ENCODE measurements at regions not wholly inside any gene's neighbourhood (a gene's known extent, or its start where the extent isn't known, plus 50 kb on each side); places are given as distances from the start of the nearest gene placed in this dataset.

- H3K27me3 ChIP-seq (ENCODE audit: low read depth, low read length): no peaks in the 10 kb centered on the region
- no peaks in the 10 kb centered on the region for H3K9me3 ChIP-seq (ENCODE audit: insufficient read depth, low read length)
- no peak overlapping the region for H3K4me3 ChIP-seq (ENCODE audit: low read length)
- no peaks in the 10 kb centered on the region for H3K4me1 ChIP-seq (ENCODE audit: low read length)
- no peaks in the 10 kb centered on the region for H3K79me2 ChIP-seq (ENCODE audit: low read length)
- H2AFZ ChIP-seq (ENCODE audit: low read depth, low read length): no peak overlapping the region
- TF ChIP-seq CTCF (IDR thresholded peaks at IDR 0.05; ENCODE audit: low read depth, low read length) (no peak), EZH2phosphoT487 (IDR thresholded peaks at IDR 0.05; ENCODE audit: low read depth) (no peak)
- no peak overlapping the region for H3K4me2 ChIP-seq (ENCODE audit: low read length)
- H4K20me1 ChIP-seq (ENCODE audit: insufficient read depth, low read length): no peaks in the 10 kb centered on the region
- no peaks in the 10 kb centered on the region for H3K36me3 ChIP-seq (replicated peaks; ENCODE audit: low read depth, low read length)
- H3K27ac ChIP-seq (ENCODE audit: low read length): no peak overlapping the region
- no peak overlapping the region for H3K9ac ChIP-seq (ENCODE audit: low read length)
These were observed 80.8 kb upstream of the EYS start for GRCh38 chr6:65787787-65788186.

- no peak for TF ChIP-seq EZH2phosphoT487 (IDR thresholded peaks at IDR 0.05; ENCODE audit: low read depth)
- no peak for TF ChIP-seq CTCF (IDR thresholded peaks at IDR 0.05; ENCODE audit: low read depth, low read length)
- no peak overlapping the region for H3K9ac ChIP-seq (ENCODE audit: low read length)
- H3K27ac ChIP-seq (ENCODE audit: low read length): no peak overlapping the region
- no peak overlapping the region for H2AFZ ChIP-seq (ENCODE audit: low read depth, low read length)
- H3K79me2 ChIP-seq (ENCODE audit: low read length): no peaks in the 10 kb centered on the region
- H3K4me3 ChIP-seq (ENCODE audit: low read length): no peak overlapping the region
- H3K9me3 ChIP-seq (ENCODE audit: insufficient read depth, low read length): no peaks in the 10 kb centered on the region
- no peaks in the 10 kb centered on the region for H4K20me1 ChIP-seq (ENCODE audit: insufficient read depth, low read length)
- no peak overlapping the region for H3K4me2 ChIP-seq (ENCODE audit: low read length)
- no peaks in the 10 kb centered on the region for H3K4me1 ChIP-seq (ENCODE audit: low read length)
- no peaks in the 10 kb centered on the region for H3K27me3 ChIP-seq (ENCODE audit: low read depth, low read length)
- H3K36me3 ChIP-seq (replicated peaks; ENCODE audit: low read depth, low read length): no peaks in the 10 kb centered on the region
These were observed 79.8 kb upstream of the EYS start for GRCh38 chr6:65786815-65787214.

- Histone ChIP-seq H3K4me1 (ENCODE audit: low read length) (no peaks in the 10 kb centered on the region), H3K27me3 (ENCODE audit: low read depth, low read length) (no peaks in the 10 kb centered on the region), H3K79me2 (ENCODE audit: low read length) (no peaks in the 10 kb centered on the region), H4K20me1 (ENCODE audit: insufficient read depth, low read length) (no peaks in the 10 kb centered on the region), H3K4me2 (ENCODE audit: low read length) (no peak overlapping the region), H3K4me3 (ENCODE audit: low read length) (no peak overlapping the region), H2AFZ (ENCODE audit: low read depth, low read length) (no peak overlapping the region), H3K36me3 (replicated peaks; ENCODE audit: low read depth, low read length) (no peaks in the 10 kb centered on the region), H3K9ac (ENCODE audit: low read length) (no peak overlapping the region), H3K9me3 (ENCODE audit: insufficient read depth, low read length) (no peaks in the 10 kb centered on the region), H3K27ac (ENCODE audit: low read length) (no peak overlapping the region)
- TF ChIP-seq CTCF (IDR thresholded peaks at IDR 0.05; ENCODE audit: low read depth, low read length): no peak
- no peak for TF ChIP-seq EZH2phosphoT487 (IDR thresholded peaks at IDR 0.05; ENCODE audit: low read depth)
These were observed 73.7 kb upstream of the EYS start for GRCh38 chr6:65780691-65781090.

GRCh38 chr6:65776332-65776731, 69.3 kb upstream of the EYS start:
- Histone ChIP-seq H3K4me1 (ENCODE audit: low read length) (no peaks in the 10 kb centered on the region), H3K9ac (ENCODE audit: low read length) (no peak overlapping the region), H3K27ac (ENCODE audit: low read length) (no peak overlapping the region), H3K36me3 (replicated peaks; ENCODE audit: low read depth, low read length) (no peaks in the 10 kb centered on the region), H4K20me1 (ENCODE audit: insufficient read depth, low read length) (no peaks in the 10 kb centered on the region), H3K4me3 (ENCODE audit: low read length) (no peak overlapping the region), H2AFZ (ENCODE audit: low read depth, low read length) (no peak overlapping the region), H3K79me2 (ENCODE audit: low read length) (no peaks in the 10 kb centered on the region), H3K27me3 (ENCODE audit: low read depth, low read length) (no peaks in the 10 kb centered on the region), H3K9me3 (ENCODE audit: insufficient read depth, low read length) (no peaks in the 10 kb centered on the region), H3K4me2 (ENCODE audit: low read length) (no peak overlapping the region)
- no peak for TF ChIP-seq EZH2phosphoT487 (IDR thresholded peaks at IDR 0.05; ENCODE audit: low read depth)
- TF ChIP-seq CTCF (IDR thresholded peaks at IDR 0.05; ENCODE audit: low read depth, low read length): peak; percentile 34
